Gastrocnemius medialis (tissue), 4 donors: ENCODE measurements at regions not wholly inside any gene's neighbourhood (a gene's known extent, or its start where the extent isn't known, plus 50 kb on each side); places are given as distances from the start of the nearest gene placed in this dataset.

Source experiments
- ATAC-seq, 2 donors: fragments of 150-250 bp; one replicate each; pipeline ENCODE4 v1.9.1; 2016
- DNase-seq, 2 donors: peaks; one replicate each; pipeline ENCODE4 v3.0.0-alpha.2; 2019
- H3K27ac ChIP-seq, 4 donors: fragments of 200-600 bp; sonication (generic); 1 replicate in 1 of 4; 2 replicates in 3 of 4; pipeline ENCODE4 v1.5.1; 2016 to 2018; ENCODE audit warnings: mild to moderate bottlenecking in 2 of 4, moderate library complexity in 1 of 4
- H3K27me3 ChIP-seq, 3 donors: fragments of 200-600 bp; sonication (generic) in 2 of 3; 1 replicate in 1 of 3; 2 replicates in 2 of 3; pipeline versions ENCODE4 v1.5.1 to v1.6.0; 2016 to 2019; ENCODE audit warnings: mild to moderate bottlenecking in 1 of 3, moderate library complexity in 1 of 3
- H3K36me3 ChIP-seq, 2 donors: fragments of 200-600 bp; sonication (generic) in 1 of 2; one replicate each; pipeline ENCODE4 v1.5.1; 2017 to 2018
- H3K4me1 ChIP-seq, 2 donors: fragments of 200-600 bp; sonication (generic) in 1 of 2; one replicate each; pipeline ENCODE4 v1.5.1; 2016 to 2017; ENCODE audit warnings: mild to moderate bottlenecking in 2 of 2
- H3K4me3 ChIP-seq, 4 donors: fragments of 200-600 bp; sonication (generic) in 3 of 4; 1 replicate in 1 of 4; 2 replicates in 3 of 4; pipeline ENCODE4 v1.5.1; 2016 to 2019; ENCODE audit warnings: mild to moderate bottlenecking in 2 of 4
- H3K9me3 ChIP-seq, 3 donors: fragments of 200-600 bp; sonication (generic) in 2 of 3; 1 replicate in 1 of 3; 2 replicates in 2 of 3; pipeline ENCODE4 v1.5.1; 2016 to 2019
- CTCF ChIP-seq, 5 experiments: fragments of 450-650 bp in 3 of 5; fragments of 200-600 bp in 2 of 5; sonication (generic) in 2 of 5; IDR thresholded peaks in 4 of 5; conservative IDR thresholded peaks in 1 of 5; 1 replicate in 4 of 5; 2 replicates in 1 of 5; pipeline ENCODE4 v1.5.1; 2016 to 2019; ENCODE audit warnings: antibody characterized with exemption in 5 of 5, mild to moderate bottlenecking in 3 of 5, moderate library complexity in 3 of 5
- POLR2A ChIP-seq, 2 donors: fragments of 450-650 bp; IDR thresholded peaks; one replicate each; pipeline ENCODE4 v1.6.1; 2017; ENCODE audit warnings: antibody characterized with exemption in 2 of 2, mild to moderate bottlenecking in 2 of 2, moderate library complexity in 2 of 2
- in situ Hi-C, 4 donors: fragments of 200-750 bp; cut with MboI; loops; one replicate each; pipeline versions ENCODE4 v1.15.0 to v1.8.0; 2017; ENCODE audit warnings: low sequenced_read_pairs in 4 of 4
- intact Hi-C: fragments of 100-400 bp; cut with DNase I; formaldehyde crosslinking; loops from one replicate; pipeline ENCODE4 v1.15.1; 2023; ENCODE audit warnings: low total_unique reads

- H3K9me3 ChIP-seq, result no peaks in the 10 kb centered on the region
- ATAC-seq (no peak), DNase-seq (no peak)
- H3K36me3 ChIP-seq, result no peaks in the 10 kb centered on the region
- no peak for TF ChIP-seq CTCF (IDR thresholded peaks at IDR 0.05 in 4 of 5, conservative IDR thresholded peaks at IDR 0.05 in 1 of 5)
- TF ChIP-seq POLR2A (IDR thresholded peaks at IDR 0.05), result no peak
- peaks cover 2 to 6% (median 4%) of the 10 kb centered on the region in 3 donors for H3K27me3 ChIP-seq
- intact Hi-C loops, result no loop called here
- no peak overlapping the region for H3K4me3 ChIP-seq
- no peak overlapping the region for H3K27ac ChIP-seq
- in situ Hi-C loops, result no loop called here
- H3K4me1 ChIP-seq, result no peaks in the 10 kb centered on the region
Observed at GRCh38 chr1:4598561-4598960, 55.8 kb upstream of the AJAP1 start.

GRCh38 chr1:4599521-4599920 lies 54.9 kb upstream of the AJAP1 start:
- Histone ChIP-seq H3K9me3 (no peaks in the 10 kb centered on the region), H3K4me3 (no peak overlapping the region), H3K27ac (no peak overlapping the region), H3K27me3 (peaks cover 2 to 14% (median 4%) of the 10 kb centered on the region in 3 donors), H3K36me3 (no peaks in the 10 kb centered on the region), H3K4me1 (no peaks in the 10 kb centered on the region)
- intact Hi-C loops, result no loop called here
- in situ Hi-C loops, result no loop called here
- no peak for TF ChIP-seq CTCF (IDR thresholded peaks at IDR 0.05 in 4 of 5, conservative IDR thresholded peaks at IDR 0.05 in 1 of 5)
- TF ChIP-seq POLR2A (IDR thresholded peaks at IDR 0.05), result no peak
- DNase-seq, result no peak
- no peak for ATAC-seq

GRCh38 chr1:4599951-4600481 lies 54.4 kb upstream of the AJAP1 start:
- DNase-seq, result no peak
- TF ChIP-seq CTCF (IDR thresholded peaks at IDR 0.05 in 4 of 5, conservative IDR thresholded peaks at IDR 0.05 in 1 of 5) (no peak), POLR2A (IDR thresholded peaks at IDR 0.05) (no peak)
- H3K4me3 ChIP-seq, result no peak overlapping the region
- in situ Hi-C loops (no loop called here), intact Hi-C loops (no loop called here)
- no peak overlapping the region for H3K27ac ChIP-seq
- no peaks in the 10 kb centered on the region for H3K9me3 ChIP-seq
- peaks cover 4 to 14% (median 5%) of the 10 kb centered on the region in 3 donors for H3K27me3 ChIP-seq
- no peaks in the 10 kb centered on the region for H3K4me1 ChIP-seq
- no peaks in the 10 kb centered on the region for H3K36me3 ChIP-seq
- ATAC-seq, result no peak

DNA sequence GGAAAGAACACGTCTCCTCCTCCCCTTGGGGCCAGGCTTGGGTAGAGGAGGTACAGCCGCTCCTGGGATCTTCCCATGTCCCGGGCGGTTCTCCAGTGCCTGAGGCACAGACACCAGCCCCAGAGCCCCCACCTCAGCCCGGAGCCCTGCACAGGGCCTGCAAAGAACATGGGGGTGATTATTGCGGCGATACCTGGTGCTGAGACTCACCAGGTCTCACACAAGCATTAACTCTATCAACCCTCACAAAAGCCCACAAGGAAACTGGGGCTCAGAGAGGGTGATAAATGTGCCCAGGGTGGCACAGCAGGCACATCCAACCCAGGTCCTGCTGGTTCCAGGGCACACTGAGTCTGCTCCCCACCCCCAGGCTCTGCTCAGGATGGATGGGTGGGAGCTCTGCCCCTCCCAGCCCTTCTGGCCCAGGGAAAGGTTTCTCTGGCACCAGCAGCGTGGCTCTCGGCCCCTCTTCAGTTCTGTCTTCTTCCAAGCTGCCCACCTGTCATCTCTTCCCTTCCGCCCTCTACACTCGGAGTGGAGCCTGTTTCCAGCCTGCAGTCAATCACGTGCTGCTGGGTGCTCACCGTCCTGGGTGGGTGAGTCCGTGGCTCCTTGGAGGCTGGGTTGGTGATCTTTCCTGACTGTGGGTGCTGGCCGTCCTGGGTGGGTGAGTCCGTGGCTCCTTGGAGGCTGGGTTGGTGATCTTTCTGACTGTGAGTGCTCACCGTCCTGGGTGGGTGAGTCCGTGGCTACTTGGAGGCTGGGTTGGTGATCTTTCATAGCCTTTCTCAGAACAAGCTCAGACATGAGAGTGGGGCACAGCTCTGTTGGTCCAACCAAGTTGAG lies 53.6 kb upstream of the AJAP1 start:
- intact Hi-C loops, result no loop called here
- Histone ChIP-seq H3K4me1 (no peaks in the 10 kb centered on the region), H3K36me3 (no peaks in the 10 kb centered on the region), H3K9me3 (no peaks in the 10 kb centered on the region), H3K27ac (no peak overlapping the region), H3K27me3 (peaks cover 4 to 14% (median 5%) of the 10 kb centered on the region in 3 donors), H3K4me3 (no peak overlapping the region)
- TF ChIP-seq CTCF (IDR thresholded peaks at IDR 0.05 in 4 of 5, conservative IDR thresholded peaks at IDR 0.05 in 1 of 5), result no peak
- no peak for TF ChIP-seq POLR2A (IDR thresholded peaks at IDR 0.05)
- ATAC-seq, result no peak
- in situ Hi-C loops, result no loop called here
- no peak for DNase-seq
